Astrocyte (in vitro differentiated cells and primary cell): ENCODE measurements at regions not wholly inside any gene's neighbourhood (a gene's known extent, or its start where the extent isn't known, plus 50 kb on each side); places are given as distances from the start of the nearest gene placed in this dataset.

ENCODE experiments used
- DNase-seq: peaks from one replicate; pipeline ENCODE4 v3.0.0-alpha.2; 2010; ENCODE audit warnings: low read depth
- FAIRE-seq: peaks from 2 replicates; lab custom pipeline; 2011; peaks lifted over from hg19 to GRCh38; lab: Jason Lieb, UNC
- H2AFZ ChIP-seq: 2 replicates; pipeline ENCODE4 v1.6.0; 2012; ENCODE audit warnings: low read depth, low read length, inconsistent platforms
- H3K27ac ChIP-seq: 2 replicates; pipeline ENCODE4 v1.5.1; 2011; ENCODE audit warnings: low read depth, low read length, inconsistent platforms
- H3K27me3 ChIP-seq: 2 replicates; pipeline ENCODE4 v1.6.0; 2011; ENCODE audit warnings: low read length, inconsistent platforms; ENCODE audit not compliant: insufficient read depth
- H3K36me3 ChIP-seq: 2 replicates; pipeline ENCODE4 v1.5.1; 2011; ENCODE audit warnings: low read length, inconsistent platforms; ENCODE audit not compliant: insufficient read depth
- H3K4me1 ChIP-seq: 2 replicates; pipeline ENCODE4 v1.5.1; 2011; ENCODE audit warnings: low read length, inconsistent platforms; ENCODE audit not compliant: insufficient read depth
- H3K4me2 ChIP-seq: 2 replicates; pipeline ENCODE4 v1.6.0; 2012; ENCODE audit warnings: low read length, inconsistent platforms
- H3K4me3 ChIP-seq: 2 replicates; pipeline ENCODE4 v1.5.1; 2011; ENCODE audit warnings: low read depth, mild to moderate bottlenecking, low read length, inconsistent platforms; ENCODE audit not compliant: insufficient read depth
- H3K79me2 ChIP-seq: 2 replicates; pipeline ENCODE4 v1.6.0; 2012; ENCODE audit warnings: mild to moderate bottlenecking, low read length, inconsistent platforms; ENCODE audit not compliant: insufficient read depth
- H3K9ac ChIP-seq: 2 replicates; pipeline ENCODE4 v1.6.0; 2012; ENCODE audit warnings: mild to moderate bottlenecking, low read length, inconsistent platforms
- H3K9me3 ChIP-seq: 2 replicates; pipeline ENCODE4 v1.5.1; 2012; ENCODE audit warnings: low read depth, mild to moderate bottlenecking, low read length, inconsistent platforms; ENCODE audit not compliant: insufficient read depth
- H4K20me1 ChIP-seq: 2 replicates; pipeline ENCODE4 v1.6.0; 2012; ENCODE audit warnings: low read length, inconsistent platforms; ENCODE audit not compliant: insufficient read depth
- H3K27ac Mint-ChIP-seq: one replicate; pipeline ENCODE4 v1.8.0; 2021; ENCODE audit warnings: mild to moderate bottlenecking, mixed read lengths; ENCODE audit not compliant: unreplicated experiment
- H3K27me3 Mint-ChIP-seq: one replicate; pipeline ENCODE4 v1.8.0; 2021; ENCODE audit warnings: low read depth, mixed read lengths; ENCODE audit not compliant: unreplicated experiment
- H3K36me3 Mint-ChIP-seq: one replicate; pipeline ENCODE4 v1.8.0; 2021; ENCODE audit warnings: low read depth, mixed read lengths; ENCODE audit not compliant: unreplicated experiment
- H3K4me1 Mint-ChIP-seq: one replicate; pipeline ENCODE4 v1.8.0; 2021; ENCODE audit warnings: low read depth, mixed read lengths; ENCODE audit not compliant: unreplicated experiment
- H3K4me3 Mint-ChIP-seq: one replicate; pipeline ENCODE4 v1.8.0; 2021; ENCODE audit warnings: mild to moderate bottlenecking, moderate library complexity, mixed read lengths; ENCODE audit not compliant: unreplicated experiment
- H3K9me3 Mint-ChIP-seq: one replicate; pipeline ENCODE4 v1.8.0; 2021; ENCODE audit warnings: mild to moderate bottlenecking, mixed read lengths; ENCODE audit not compliant: unreplicated experiment
- CTCF ChIP-seq: IDR thresholded peaks from 2 replicates; pipeline ENCODE4 v1.5.1; 2011; ENCODE audit warnings: low read depth, mild to moderate bottlenecking, inconsistent platforms, low read length, moderate library complexity; ENCODE audit not compliant: insufficient read depth
- EZH2 ChIP-seq: IDR thresholded peaks from 2 replicates; pipeline ENCODE4 v1.6.1; 2012; ENCODE audit warnings: mild to moderate bottlenecking, low read length, inconsistent platforms; ENCODE audit not compliant: insufficient read depth

- no peak overlapping the region for H3K4me3 Mint-ChIP-seq
- H4K20me1 ChIP-seq, result no peaks in the 10 kb centered on the region
- H3K27me3 Mint-ChIP-seq, result no peaks in the 10 kb centered on the region
- FAIRE-seq (no peak), DNase-seq (no peak)
- H2AFZ ChIP-seq, result no peak overlapping the region
- no peak overlapping the region for H3K4me3 ChIP-seq
- H3K9me3 Mint-ChIP-seq, result peaks cover 6% of the 10 kb centered on the region
- no peaks in the 10 kb centered on the region for H3K27me3 ChIP-seq
- no peaks in the 10 kb centered on the region for H3K4me1 ChIP-seq
- TF ChIP-seq CTCF (no peak), EZH2 (no peak)
- H3K9me3 ChIP-seq, result no peaks in the 10 kb centered on the region
- H3K36me3 Mint-ChIP-seq, result no peaks in the 10 kb centered on the region
- H3K27ac ChIP-seq, result no peak overlapping the region
- no peak overlapping the region for H3K4me2 ChIP-seq
- H3K27ac Mint-ChIP-seq, result no peak overlapping the region
- H3K79me2 ChIP-seq, result no peaks in the 10 kb centered on the region
- no peak overlapping the region for H3K9ac ChIP-seq
- no peaks in the 10 kb centered on the region for H3K36me3 ChIP-seq
- no peaks in the 10 kb centered on the region for H3K4me1 Mint-ChIP-seq
Measured at GRCh38 chr2:226467633-226468032, 332.0 kb downstream of the IRS1 start.

DNA sequence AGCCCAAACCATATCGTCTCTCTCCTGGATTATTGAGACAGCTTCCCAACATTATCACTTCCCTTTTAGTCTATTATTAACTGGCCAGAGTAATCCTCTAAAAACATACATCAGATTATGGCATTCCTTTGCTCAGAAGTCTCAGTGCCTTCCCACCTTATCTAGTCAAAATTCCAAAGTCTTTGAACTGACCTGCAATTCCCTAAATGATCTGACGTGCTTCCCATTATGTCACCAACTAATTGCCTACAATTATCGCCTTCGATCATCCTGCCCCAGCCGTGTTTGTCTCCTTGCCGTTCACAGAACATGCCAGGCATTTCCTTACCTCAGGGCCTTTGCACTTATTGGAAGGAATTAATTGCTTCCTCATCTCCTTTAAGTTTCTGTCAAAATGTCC lies 332.4 kb downstream of the IRS1 start:
- Mint-ChIP-seq H3K4me3 (no peak overlapping the region), H3K4me1 (no peaks in the 10 kb centered on the region), H3K9me3 (peaks cover 6% of the 10 kb centered on the region), H3K27ac (no peak overlapping the region), H3K36me3 (no peaks in the 10 kb centered on the region), H3K27me3 (no peaks in the 10 kb centered on the region)
- Histone ChIP-seq H4K20me1 (no peaks in the 10 kb centered on the region), H3K27ac (no peak overlapping the region), H3K4me3 (no peak overlapping the region), H3K79me2 (no peaks in the 10 kb centered on the region), H3K4me2 (no peak overlapping the region), H3K9ac (no peak overlapping the region), H2AFZ (no peak overlapping the region), H3K27me3 (no peaks in the 10 kb centered on the region), H3K4me1 (no peaks in the 10 kb centered on the region), H3K36me3 (no peaks in the 10 kb centered on the region), H3K9me3 (no peaks in the 10 kb centered on the region)
- no peak for TF ChIP-seq EZH2
- no peak for TF ChIP-seq CTCF
- FAIRE-seq, result no peak
- no peak for DNase-seq

DNA sequence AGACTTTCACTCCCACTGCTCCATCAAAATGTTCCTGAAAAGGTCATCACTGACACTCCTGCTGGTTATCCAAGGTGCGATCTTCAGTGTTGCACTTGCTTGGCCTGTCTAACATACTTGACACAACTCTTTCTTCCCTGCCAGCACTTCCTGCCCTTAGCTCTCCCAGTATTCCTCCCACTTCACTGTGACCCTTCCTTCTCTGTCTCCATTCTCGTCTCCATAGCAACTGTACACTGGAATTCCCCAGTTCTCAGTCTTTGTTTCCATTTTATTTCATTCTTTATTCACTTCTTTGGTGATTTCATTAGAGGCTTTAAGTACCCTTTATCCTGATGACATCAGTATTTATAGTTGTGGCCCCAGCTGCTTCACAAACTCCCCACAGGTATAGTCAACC lies 333.0 kb downstream of the IRS1 start:
- no peak overlapping the region for H3K9ac ChIP-seq
- H3K9me3 ChIP-seq, result no peaks in the 10 kb centered on the region
- TF ChIP-seq EZH2, result no peak
- TF ChIP-seq CTCF, result no peak
- H3K27ac ChIP-seq, result no peak overlapping the region
- H3K4me3 ChIP-seq, result no peak overlapping the region
- no peak overlapping the region for H2AFZ ChIP-seq
- no peaks in the 10 kb centered on the region for H3K79me2 ChIP-seq
- FAIRE-seq (no peak), DNase-seq (no peak)
- H3K27me3 ChIP-seq, result no peaks in the 10 kb centered on the region
- Mint-ChIP-seq H3K4me3 (no peak overlapping the region), H3K4me1 (peaks cover 2% of the 10 kb centered on the region), H3K36me3 (no peaks in the 10 kb centered on the region), H3K27me3 (no peaks in the 10 kb centered on the region), H3K9me3 (peaks cover 9% of the 10 kb centered on the region), H3K27ac (no peak overlapping the region)
- H3K4me2 ChIP-seq, result no peak overlapping the region
- no peaks in the 10 kb centered on the region for H3K4me1 ChIP-seq
- no peaks in the 10 kb centered on the region for H3K36me3 ChIP-seq
- no peaks in the 10 kb centered on the region for H4K20me1 ChIP-seq
